ENCODE measurements at regions not wholly inside any gene's neighbourhood (a gene's known extent, or its start where the extent isn't known, plus 50 kb on each side); places are given as distances from the start of the nearest gene placed in this dataset.
A peak's percentile ranks its signal among the peaks of the same experiment; 100 is the strongest.

DNA sequence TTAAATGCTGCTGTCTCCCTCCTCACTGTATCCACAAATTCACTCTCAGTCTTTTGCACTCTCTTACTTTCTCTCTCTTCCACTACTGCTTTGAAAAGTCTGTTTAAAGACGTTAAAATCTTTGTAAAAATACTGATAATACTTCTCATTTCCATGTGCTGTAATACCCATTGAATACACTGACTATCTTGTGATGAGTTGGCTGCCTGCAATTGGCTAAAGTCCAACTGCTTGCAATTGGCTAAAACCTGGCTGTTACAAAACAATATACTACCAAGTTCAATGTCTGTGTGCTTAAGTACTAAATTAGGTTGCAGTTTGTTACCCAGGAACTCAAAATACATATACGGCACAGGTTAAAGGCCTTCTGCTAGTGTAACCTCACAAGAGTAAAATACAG is 264.8 kb downstream of the THBS2 start:
- Mint-ChIP-seq H3K9me3 (ENCODE audit: insufficient read depth) (no peaks in the 10 kb centered on the region), H3K27me3 (no peaks in the 10 kb centered on the region), H3K4me3 (no peak overlapping the region), H3K27ac (no peak overlapping the region), H3K4me1 (no peaks in the 10 kb centered on the region)
- intact Hi-C loops (cut with micrococcal nuclease), result no loop called here
- Histone ChIP-seq H3K36me3 (replicated peaks in 1 of 2; ENCODE audit: control extremely low read depth in 1 of 2, control insufficient read depth in 1 of 2, extremely low read depth in 1 of 2, insufficient read depth in 2 of 2, low read length in 1 of 2) (no peaks in the 10 kb centered on the region), H3K9me3 (ENCODE audit: control extremely low read depth in 1 of 3, control insufficient read depth in 2 of 3, insufficient read depth in 1 of 3, low read length in 2 of 3) (no peaks in the 10 kb centered on the region), H3K27ac (ENCODE audit: low read length in 2 of 2) (no peak overlapping the region), H4K20me1 (ENCODE audit: control insufficient read depth, insufficient read depth, low read length, poor library complexity, severe bottlenecking) (no peaks in the 10 kb centered on the region), H3K4me1 (ENCODE audit: control insufficient read depth in 2 of 2, insufficient read depth in 2 of 2, low read length in 2 of 2) (no peaks in the 10 kb centered on the region), H3K9ac (ENCODE audit: low read length) (no peak overlapping the region), H3K4me3 (ENCODE audit: control extremely low read depth in 1 of 5, extremely low read depth in 1 of 5, insufficient read depth in 1 of 5, low read depth in 2 of 5, low read length in 4 of 5) (no peak overlapping the region), H3K79me2 (ENCODE audit: control insufficient read depth, insufficient read depth, low read length) (no peaks in the 10 kb centered on the region), H3K4me2 (replicated peaks; ENCODE audit: low read depth, low read length, poor library complexity, severe bottlenecking) (no peak overlapping the region), H3K27me3 (replicated peaks in 1 of 4; ENCODE audit: control extremely low read depth in 1 of 4, control insufficient read depth in 3 of 4, insufficient read depth in 4 of 4, low read length in 3 of 4) (no peaks in the 10 kb centered on the region), H2AFZ (ENCODE audit: insufficient read depth, low read depth, low read length, poor library complexity, severe bottlenecking) (peak overlapping the region; percentile 9)
- WGBS (ENCODE audit: insufficient coverage), result no CpG with 5 or more reads among the region's 2 CpGs
- TF ChIP-seq EZH2 (IDR thresholded peaks at IDR 0.05; ENCODE audit: borderline replicate concordance, insufficient read depth, low read depth, low read length, poor library complexity, severe bottlenecking), result no peak
- TF ChIP-seq, protein P1, sequence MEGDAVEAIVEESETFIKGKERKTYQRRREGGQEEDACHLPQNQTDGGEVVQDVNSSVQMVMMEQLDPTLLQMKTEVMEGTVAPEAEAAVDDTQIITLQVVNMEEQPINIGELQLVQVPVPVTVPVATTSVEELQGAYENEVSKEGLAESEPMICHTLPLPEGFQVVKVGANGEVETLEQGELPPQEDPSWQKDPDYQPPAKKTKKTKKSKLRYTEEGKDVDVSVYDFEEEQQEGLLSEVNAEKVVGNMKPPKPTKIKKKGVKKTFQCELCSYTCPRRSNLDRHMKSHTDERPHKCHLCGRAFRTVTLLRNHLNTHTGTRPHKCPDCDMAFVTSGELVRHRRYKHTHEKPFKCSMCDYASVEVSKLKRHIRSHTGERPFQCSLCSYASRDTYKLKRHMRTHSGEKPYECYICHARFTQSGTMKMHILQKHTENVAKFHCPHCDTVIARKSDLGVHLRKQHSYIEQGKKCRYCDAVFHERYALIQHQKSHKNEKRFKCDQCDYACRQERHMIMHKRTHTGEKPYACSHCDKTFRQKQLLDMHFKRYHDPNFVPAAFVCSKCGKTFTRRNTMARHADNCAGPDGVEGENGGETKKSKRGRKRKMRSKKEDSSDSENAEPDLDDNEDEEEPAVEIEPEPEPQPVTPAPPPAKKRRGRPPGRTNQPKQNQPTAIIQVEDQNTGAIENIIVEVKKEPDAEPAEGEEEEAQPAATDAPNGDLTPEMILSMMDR (IDR thresholded peaks at IDR 0.05), result no peak
- POLR2A ChIA-PET, result no interaction called here
- DNase-seq, result no peak
- CTCF ChIA-PET, result no interaction called here
- ATAC-seq (ENCODE audit: low read depth), result no peak

DNA sequence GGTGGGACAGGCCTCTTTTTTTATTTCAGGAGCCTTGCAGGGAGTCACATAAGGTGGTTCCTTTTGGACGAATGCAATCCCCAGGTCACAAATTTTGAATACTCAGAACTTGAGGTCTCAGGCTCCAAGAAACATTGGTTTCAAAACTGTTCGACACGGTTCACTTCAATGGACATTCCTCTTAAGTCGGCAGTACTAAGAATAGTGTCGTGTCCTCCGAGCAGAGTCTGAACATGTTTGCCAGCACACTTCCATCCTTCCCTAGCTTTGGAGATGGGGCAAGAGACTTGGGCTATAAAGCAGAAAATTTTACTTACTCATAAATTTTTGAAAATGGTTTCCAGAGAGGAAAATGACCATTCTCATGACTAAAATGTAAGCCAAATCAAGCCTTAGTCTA is 265.4 kb downstream of the THBS2 start:
- TF ChIP-seq EZH2 (IDR thresholded peaks at IDR 0.05; ENCODE audit: borderline replicate concordance, insufficient read depth, low read depth, low read length, poor library complexity, severe bottlenecking), result no peak
- TF ChIP-seq, protein P1 (IDR thresholded peaks at IDR 0.05), result no peak
- no peak overlapping the region for H2AFZ ChIP-seq (ENCODE audit: insufficient read depth, low read depth, low read length, poor library complexity, severe bottlenecking)
- H3K79me2 ChIP-seq (ENCODE audit: control insufficient read depth, insufficient read depth, low read length), result no peaks in the 10 kb centered on the region
- ATAC-seq (ENCODE audit: low read depth) (no peak), DNase-seq (no peak)
- no peak overlapping the region for H3K9ac ChIP-seq (ENCODE audit: low read length)
- no peak overlapping the region for H3K27ac ChIP-seq (ENCODE audit: low read length in 2 of 2)
- no peaks in the 10 kb centered on the region for H3K36me3 ChIP-seq (replicated peaks in 1 of 2; ENCODE audit: control extremely low read depth in 1 of 2, control insufficient read depth in 1 of 2, extremely low read depth in 1 of 2, insufficient read depth in 2 of 2, low read length in 1 of 2)
- no peak overlapping the region for H3K4me2 ChIP-seq (replicated peaks; ENCODE audit: low read depth, low read length, poor library complexity, severe bottlenecking)
- H3K4me1 ChIP-seq (ENCODE audit: control insufficient read depth in 2 of 2, insufficient read depth in 2 of 2, low read length in 2 of 2), result no peaks in the 10 kb centered on the region
- intact Hi-C loops (cut with micrococcal nuclease), result no loop called here
- POLR2A ChIA-PET, result no interaction called here
- no peak overlapping the region for H3K4me3 Mint-ChIP-seq
- H3K27me3 ChIP-seq (replicated peaks in 1 of 4; ENCODE audit: control extremely low read depth in 1 of 4, control insufficient read depth in 3 of 4, insufficient read depth in 4 of 4, low read length in 3 of 4), result no peaks in the 10 kb centered on the region
- no peaks in the 10 kb centered on the region for H3K4me1 Mint-ChIP-seq
- no peak overlapping the region for H3K27ac Mint-ChIP-seq
- CTCF ChIA-PET, result no interaction called here
- H3K4me3 ChIP-seq (ENCODE audit: control extremely low read depth in 1 of 5, extremely low read depth in 1 of 5, insufficient read depth in 1 of 5, low read depth in 2 of 5, low read length in 4 of 5), result no peak overlapping the region
- H3K9me3 ChIP-seq (ENCODE audit: control extremely low read depth in 1 of 3, control insufficient read depth in 2 of 3, insufficient read depth in 1 of 3, low read length in 2 of 3), result no peaks in the 10 kb centered on the region
- no peaks in the 10 kb centered on the region for H4K20me1 ChIP-seq (ENCODE audit: control insufficient read depth, insufficient read depth, low read length, poor library complexity, severe bottlenecking)
- H3K9me3 Mint-ChIP-seq (ENCODE audit: insufficient read depth), result no peaks in the 10 kb centered on the region
- no peaks in the 10 kb centered on the region for H3K27me3 Mint-ChIP-seq
- WGBS (ENCODE audit: insufficient coverage), result 99% methylated on average over 5 of the region's 6 CpGs

All from B cell (primary cell).